ENCODE measurements at regions not wholly inside any gene's neighbourhood (a gene's known extent, or its start where the extent isn't known, plus 50 kb on each side); places are given as distances from the start of the nearest gene placed in this dataset.

- TF ChIP-seq CTCF (IDR thresholded peaks at IDR 0.05) (no peak), POLR2A (IDR thresholded peaks at IDR 0.05) (no peak)
Observed at GRCh38 chr3:88343264-88343663, 193.5 kb downstream of the C3orf38 start.

Measured in uterus (tissue), 2 donors.